UCSD-AML1 (cell line): ENCODE measurements at regions not wholly inside any gene's neighbourhood (a gene's known extent, or its start where the extent isn't known, plus 50 kb on each side); places are given as distances from the start of the nearest gene placed in this dataset.

Source experiments
- DNase-seq: peaks from one replicate; lab custom pipeline; 2025; ENCODE audit not compliant: unreplicated experiment; lab: John Stamatoyannopoulos, UW

GRCh38 chr3:117725314-117725713 lies 1015.7 kb downstream of the TUSC7 start:
- DNase-seq: no peak

DNA sequence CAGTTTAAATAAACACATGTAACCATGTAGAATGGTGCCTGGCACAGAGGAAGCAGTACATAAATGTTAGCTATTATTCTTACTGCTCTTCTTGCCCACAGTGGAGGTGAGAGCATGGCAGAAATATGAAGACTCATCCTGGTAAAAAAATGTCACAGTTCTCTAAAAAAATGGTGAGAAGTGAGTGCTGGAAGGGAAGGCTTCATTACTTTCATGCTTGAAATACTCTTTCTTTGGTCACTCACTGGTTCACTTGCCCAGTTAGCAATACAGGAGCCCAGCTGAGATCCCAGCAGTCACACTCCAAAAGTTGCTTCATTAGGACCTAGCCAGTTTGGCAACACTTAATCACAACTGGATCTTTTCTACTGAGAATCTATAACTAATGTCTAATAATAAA lies 1017.2 kb downstream of the TUSC7 start:
- no peak for DNase-seq

DNA sequence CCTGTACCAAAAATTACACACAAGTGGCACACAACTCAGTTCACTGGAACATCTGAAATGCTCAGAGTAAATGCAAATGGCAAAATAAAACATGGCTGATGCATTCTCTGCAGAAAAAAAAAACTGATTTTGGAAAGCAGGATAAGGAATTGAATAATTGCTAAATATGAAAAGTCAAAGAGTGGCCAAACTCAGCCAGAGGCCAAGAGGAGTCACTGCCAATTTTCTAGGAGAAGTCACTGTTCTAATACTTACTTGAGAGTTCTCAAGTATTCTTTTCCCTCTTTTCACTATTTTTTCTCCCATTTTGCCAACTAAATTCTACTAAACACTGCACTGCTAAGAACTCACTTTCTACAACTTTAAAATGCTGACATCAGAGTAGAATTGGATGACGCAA lies 1018.6 kb downstream of the TUSC7 start:
- DNase-seq: no peak

GRCh38 chr3:117734496-117734895 lies 1024.9 kb downstream of the TUSC7 start:
- no peak for DNase-seq

GRCh38 chr3:117735481-117736101 lies 1026.0 kb downstream of the TUSC7 start:
- no peak for DNase-seq

DNA sequence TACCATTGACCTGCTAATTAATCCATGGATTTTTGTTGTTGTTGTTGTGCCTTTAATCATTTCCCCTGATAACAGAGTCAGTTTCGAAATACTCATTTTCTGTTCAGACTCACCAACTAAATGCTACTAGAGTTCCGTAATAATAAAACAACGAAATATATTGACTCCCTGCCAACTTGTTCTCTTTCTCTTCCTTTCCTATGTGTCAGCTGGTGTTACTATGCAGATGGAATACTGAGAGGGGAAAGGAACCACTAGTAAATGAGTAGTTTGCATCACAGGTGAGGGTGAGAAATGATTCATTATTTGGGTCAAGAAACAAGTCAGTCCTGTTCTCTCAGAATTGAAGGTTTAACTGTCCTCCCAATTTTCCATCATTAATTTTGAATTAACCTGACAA lies 1027.3 kb downstream of the TUSC7 start:
- no peak for DNase-seq

- DNase-seq: no peak
Measured at GRCh38 chr3:117743993-117744392, 1034.4 kb downstream of the TUSC7 start.

GRCh38 chr3:117744935-117745334 lies 1035.4 kb downstream of the TUSC7 start:
- no peak for DNase-seq

GRCh38 chr3:117745516-117745915 lies 1035.9 kb downstream of the TUSC7 start:
- DNase-seq: no peak

DNA sequence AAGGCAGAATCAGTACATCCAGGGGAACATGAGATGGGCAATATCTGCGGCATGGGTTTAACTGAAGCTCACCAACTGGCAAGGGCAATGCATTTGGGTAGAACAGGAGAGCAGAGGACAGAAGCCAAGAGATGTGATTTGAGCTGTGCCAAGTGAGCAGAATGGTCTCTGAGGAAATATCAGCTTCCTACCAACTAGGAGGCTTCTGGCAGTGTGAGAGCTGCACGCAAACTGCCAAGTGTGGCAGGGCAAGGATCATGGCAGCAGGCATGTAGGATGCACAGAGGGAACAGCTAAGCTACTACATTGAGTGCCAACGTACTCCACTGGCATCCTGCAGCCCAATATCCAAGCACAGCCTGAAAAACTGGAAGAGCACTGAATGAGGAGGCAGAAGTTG lies 1036.5 kb downstream of the TUSC7 start:
- no peak for DNase-seq

- DNase-seq: no peak
Measured at GRCh38 chr3:117748131-117748530, 1038.6 kb downstream of the TUSC7 start.

- DNase-seq: no peak
Measured at GRCh38 chr3:117750674-117751269, 1041.2 kb downstream of the TUSC7 start.

GRCh38 chr3:117751651-117752050 lies 1042.1 kb downstream of the TUSC7 start:
- DNase-seq: no peak

- no peak for DNase-seq
Measured at GRCh38 chr3:117752984-117753717, 1043.6 kb downstream of the TUSC7 start.

- no peak for DNase-seq
Measured at GRCh38 chr3:117754058-117754457, 1044.5 kb downstream of the TUSC7 start.

DNA sequence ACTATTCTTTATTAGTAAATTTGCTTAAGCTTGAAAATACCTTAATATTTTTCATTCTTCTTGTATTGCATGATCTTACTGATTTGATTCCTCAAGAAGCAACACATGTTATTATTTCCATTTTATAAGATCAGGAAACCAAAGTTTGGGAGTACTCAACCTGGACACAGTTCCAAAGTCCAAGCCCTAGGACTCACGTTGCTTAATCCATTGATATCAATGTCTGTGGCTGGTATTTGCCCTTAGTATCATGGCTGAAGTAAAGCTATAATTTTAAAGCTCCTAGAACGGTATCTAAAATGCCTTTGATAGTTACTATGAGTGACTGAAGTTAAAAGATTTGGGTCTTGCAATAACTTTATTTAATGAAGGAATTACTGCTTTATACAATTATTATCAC lies 1045.3 kb downstream of the TUSC7 start:
- DNase-seq: no peak

DNA sequence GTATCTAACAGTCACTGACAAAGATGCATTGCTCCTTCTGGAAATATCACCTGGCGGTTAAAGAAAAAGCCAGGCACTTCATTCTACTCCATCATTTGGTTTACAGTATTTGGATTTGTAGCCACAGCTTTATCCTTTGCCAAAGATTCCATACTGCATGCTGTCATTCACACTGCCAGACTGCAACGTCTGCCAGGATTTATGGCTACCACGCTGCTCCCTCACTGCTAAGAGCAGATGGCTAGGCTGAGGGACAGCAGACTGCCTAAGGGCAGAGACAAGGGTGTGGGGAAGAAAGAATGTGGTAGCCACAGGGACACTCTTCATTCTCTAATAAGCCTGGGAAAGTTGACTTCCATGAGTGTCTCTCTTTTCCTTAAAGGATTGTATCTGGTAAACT lies 1047.0 kb downstream of the TUSC7 start:
- DNase-seq: no peak

DNA sequence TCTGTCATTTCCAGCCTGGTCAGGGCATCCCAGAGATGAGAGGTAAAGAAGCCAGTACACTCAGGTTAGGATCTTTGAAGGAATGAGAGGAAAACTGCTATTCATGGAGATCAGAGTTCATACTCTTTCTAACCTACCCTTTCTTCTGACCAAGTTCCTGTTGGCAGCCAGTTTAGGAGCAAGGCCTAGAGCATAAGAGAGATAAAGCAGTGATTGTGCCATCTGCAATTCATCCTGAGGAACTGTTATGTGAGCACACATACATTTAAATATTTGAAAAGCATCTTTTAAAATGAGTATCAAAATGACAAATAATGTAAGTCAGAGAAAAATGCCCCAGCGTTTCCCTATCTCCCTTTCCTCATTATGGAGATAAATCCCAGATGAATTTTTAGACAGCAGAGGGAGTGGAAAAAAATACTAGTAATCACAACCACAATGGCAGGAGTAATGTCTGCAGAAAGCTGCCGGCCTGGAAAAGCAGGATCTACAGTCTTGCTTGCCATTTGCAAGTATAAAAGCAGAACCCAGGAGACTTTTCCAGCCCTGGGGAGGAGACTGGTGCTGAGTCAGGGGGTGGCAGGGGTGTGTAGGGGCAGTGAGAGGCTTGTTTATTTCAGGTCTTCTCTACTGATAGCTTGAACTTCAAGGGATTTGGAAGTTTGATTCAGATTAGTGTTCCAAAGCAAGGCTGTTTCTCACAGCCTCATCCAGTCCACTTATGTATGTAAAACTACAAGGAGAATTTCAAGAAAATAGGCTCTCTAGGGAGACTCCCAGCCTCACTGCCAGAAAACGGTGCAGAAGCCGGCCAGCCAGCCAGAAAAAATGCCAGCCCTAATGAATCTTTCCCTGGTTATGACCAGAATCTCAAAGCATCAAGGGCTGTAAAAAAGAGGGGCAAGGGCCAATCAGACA lies 1052.4 kb downstream of the TUSC7 start:
- DNase-seq: no peak

DNA sequence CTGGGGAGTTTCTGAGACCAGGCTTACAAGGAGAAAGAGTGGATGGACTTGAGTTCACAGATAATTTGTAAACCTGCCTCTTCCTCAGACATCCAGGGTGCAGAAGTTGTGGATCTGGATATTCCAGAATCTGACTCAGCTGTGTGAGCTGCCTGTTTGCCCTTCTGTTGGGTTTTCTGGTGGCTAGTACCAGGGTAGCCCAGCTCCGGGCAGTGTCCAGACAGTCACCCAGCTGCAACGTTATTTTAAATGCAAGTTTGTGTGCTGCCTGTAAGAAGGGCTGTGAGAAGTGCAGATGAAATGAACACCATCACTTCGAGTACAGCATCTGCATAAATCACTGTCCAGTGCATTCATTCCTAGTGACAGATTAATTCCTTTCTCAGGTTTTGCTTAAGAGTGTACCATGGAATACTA lies 1053.0 kb downstream of the TUSC7 start:
- DNase-seq: peak; percentile 8

- peak; percentile 10 for DNase-seq
Measured at GRCh38 chr3:117763561-117763960, 1054.0 kb downstream of the TUSC7 start.

GRCh38 chr3:117768581-117768980 lies 1059.0 kb downstream of the TUSC7 start:
- DNase-seq: no peak
